ENCODE measurements at regions not wholly inside any gene's neighbourhood (a gene's known extent, or its start where the extent isn't known, plus 50 kb on each side); places are given as distances from the start of the nearest gene placed in this dataset.
"Not testable (repeated sequence)": the region's sequence is repeated elsewhere in the genome, so short reads cannot be mapped to it uniquely, and the experiment has no call there.

DNA sequence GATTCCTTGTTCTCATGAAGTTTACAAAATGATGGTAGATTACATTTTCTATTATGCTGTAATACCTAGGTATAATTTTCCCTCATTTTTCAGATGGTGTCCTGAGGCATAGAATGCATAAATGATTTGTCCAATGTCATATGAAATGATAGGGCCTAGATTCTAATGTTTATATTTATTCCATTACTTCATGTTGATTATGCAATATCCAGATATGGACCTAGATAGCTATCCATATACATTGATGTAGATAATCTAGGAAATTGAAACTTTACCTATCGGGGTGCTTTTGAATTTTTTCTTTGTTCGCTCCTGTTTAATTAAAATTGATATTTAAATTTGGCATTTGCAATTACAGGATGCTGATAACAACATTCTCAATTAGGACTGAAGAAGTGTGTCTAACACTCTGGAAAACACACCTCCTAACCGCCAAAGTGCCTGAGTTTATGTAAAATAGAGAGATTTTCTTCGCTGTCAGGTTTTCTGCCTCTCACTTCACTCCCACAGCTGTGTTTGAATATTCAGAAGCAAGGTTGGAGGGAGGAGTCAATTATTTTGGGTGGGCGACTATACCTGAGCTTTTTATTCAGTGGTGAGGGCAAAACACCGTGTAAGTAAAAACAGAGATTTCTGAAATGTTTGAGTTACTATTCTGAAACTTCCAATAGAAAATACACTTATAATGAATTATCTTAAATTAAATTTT, 164.4 kb upstream of the ATP2B1 start:
- Histone ChIP-seq H3K27ac (no peak overlapping the region), H3K4me1 (no peaks in the 10 kb centered on the region), H3K36me3 (ENCODE audit: insufficient read depth in 1 of 2, low read depth in 1 of 2) (no peaks in the 10 kb centered on the region), H3K9me3 (peaks cover 3% of the 10 kb centered on the region), H3K4me3 (no peak overlapping the region), H3K27me3 (ENCODE audit: insufficient read depth in 3 of 3, low read length in 2 of 3) (no peaks in the 10 kb centered on the region)
- intact Hi-C loops (cut with DNase I) = no loop called here
- DNase-seq (no peak), ATAC-seq (no peak)
- WGBS, 3 donors = 88 to 98% (median 96%) methylated on average over 6 of the region's 6 CpGs
- TF ChIP-seq, protein P1, sequence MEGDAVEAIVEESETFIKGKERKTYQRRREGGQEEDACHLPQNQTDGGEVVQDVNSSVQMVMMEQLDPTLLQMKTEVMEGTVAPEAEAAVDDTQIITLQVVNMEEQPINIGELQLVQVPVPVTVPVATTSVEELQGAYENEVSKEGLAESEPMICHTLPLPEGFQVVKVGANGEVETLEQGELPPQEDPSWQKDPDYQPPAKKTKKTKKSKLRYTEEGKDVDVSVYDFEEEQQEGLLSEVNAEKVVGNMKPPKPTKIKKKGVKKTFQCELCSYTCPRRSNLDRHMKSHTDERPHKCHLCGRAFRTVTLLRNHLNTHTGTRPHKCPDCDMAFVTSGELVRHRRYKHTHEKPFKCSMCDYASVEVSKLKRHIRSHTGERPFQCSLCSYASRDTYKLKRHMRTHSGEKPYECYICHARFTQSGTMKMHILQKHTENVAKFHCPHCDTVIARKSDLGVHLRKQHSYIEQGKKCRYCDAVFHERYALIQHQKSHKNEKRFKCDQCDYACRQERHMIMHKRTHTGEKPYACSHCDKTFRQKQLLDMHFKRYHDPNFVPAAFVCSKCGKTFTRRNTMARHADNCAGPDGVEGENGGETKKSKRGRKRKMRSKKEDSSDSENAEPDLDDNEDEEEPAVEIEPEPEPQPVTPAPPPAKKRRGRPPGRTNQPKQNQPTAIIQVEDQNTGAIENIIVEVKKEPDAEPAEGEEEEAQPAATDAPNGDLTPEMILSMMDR (IDR thresholded peaks at IDR 0.05) = no peak

DNA sequence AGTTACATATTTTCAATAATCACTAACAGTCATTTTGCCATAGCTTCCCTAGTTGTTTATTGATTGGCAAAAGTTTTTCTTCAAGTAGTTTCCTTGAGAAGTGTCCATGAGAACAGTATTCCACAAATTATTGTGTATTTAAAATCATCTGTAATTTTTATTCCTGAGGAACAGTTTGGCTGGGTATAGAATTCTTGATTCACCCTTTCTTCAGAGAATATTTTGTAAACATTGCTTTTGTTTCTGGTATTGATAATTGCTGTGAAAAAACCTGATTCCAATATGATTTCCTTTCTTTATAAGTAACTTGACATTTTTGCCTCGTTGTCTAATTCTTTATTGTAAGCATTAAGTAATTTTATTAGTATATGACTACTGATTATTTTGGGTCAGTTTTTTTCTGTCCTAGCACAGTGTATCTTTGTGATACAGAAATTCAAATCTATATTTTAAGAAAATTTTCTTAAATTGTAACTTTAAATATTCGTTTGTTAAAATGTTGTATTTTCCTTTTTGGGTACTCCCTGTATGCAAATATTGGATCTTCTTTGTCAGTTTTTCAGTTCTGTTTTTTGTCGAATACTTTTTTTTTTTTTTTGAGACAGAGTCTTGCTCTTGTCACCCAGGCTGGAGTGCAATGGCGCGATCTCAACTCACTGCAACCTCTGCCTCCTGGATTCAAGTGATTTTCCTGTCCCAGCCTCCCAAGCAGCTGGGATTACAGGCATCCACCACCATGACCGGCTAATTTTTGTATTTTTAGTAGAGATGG, 162.0 kb upstream of the ATP2B1 start:
- H3K36me3 ChIP-seq (ENCODE audit: insufficient read depth in 1 of 2, low read depth in 1 of 2) = no peaks in the 10 kb centered on the region
- DNase-seq = no peak
- H3K27ac ChIP-seq = no peak overlapping the region
- 80 to 89% (median 80%) methylated on average over 6 of the region's 6 CpGs for WGBS, 3 donors
- no peaks in the 10 kb centered on the region for H3K4me1 ChIP-seq
- no peak for ATAC-seq
- H3K9me3 ChIP-seq = peaks cover 3% of the 10 kb centered on the region
- TF ChIP-seq, protein P1 (IDR thresholded peaks at IDR 0.05) = no peak
- intact Hi-C loops (cut with DNase I) = no loop called here
- H3K4me3 ChIP-seq = no peak overlapping the region
- no peaks in the 10 kb centered on the region for H3K27me3 ChIP-seq (ENCODE audit: insufficient read depth in 3 of 3, low read length in 2 of 3)

DNA sequence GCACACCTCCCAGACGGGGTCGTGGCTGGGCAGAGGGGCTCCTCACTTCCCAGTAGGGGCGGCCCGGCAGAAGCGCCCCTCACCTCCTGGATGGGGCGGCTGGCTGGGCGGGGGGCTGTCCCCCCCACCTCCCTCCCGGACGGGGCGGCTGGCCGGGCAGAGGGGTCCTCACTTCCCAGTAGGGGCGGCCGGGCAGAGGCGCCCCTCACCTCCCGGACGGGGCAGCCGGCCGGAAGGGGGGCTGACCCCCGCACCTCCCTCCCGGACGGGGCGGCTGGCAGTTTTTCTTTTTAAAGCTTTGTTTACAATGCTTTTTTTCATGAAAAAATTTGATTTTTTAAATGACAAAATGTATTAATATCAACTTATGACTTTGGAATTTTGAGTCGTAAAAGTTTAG, 159.0 kb upstream of the ATP2B1 start:
- H3K27ac ChIP-seq; DNase-seq; intact Hi-C loops (cut with DNase I); H3K4me3 ChIP-seq; H3K4me1 ChIP-seq; H3K9me3 ChIP-seq; ATAC-seq; H3K27me3 ChIP-seq (ENCODE audit: insufficient read depth in 3 of 3, low read length in 2 of 3); H3K36me3 ChIP-seq (ENCODE audit: insufficient read depth in 1 of 2, low read depth in 1 of 2): not testable (repeated sequence)
- WGBS, 3 donors = 97 to 99% (median 97%) methylated on average over 14 to 20 of the region's 23 CpGs

DNA sequence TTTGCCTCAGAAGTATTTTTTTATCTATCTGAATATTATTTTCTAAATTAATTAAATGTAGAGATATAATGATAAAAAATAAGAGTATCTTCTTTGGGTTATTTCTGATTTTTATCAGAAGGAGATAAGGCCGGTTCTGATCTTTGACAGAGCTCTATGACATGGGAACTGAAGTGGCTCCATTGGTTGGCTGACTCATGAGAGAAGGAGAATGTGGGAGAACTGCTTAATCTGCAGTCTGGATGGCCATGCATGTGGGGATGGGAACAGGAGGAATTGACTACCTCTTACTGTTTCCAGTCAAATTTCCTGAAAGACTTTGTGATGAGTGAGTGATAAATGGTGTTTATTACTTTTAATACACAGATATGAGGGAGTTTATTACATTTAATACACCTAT, 155.8 kb upstream of the ATP2B1 start:
- no peaks in the 10 kb centered on the region for H3K36me3 ChIP-seq (ENCODE audit: insufficient read depth in 1 of 2, low read depth in 1 of 2)
- H3K4me3 ChIP-seq = no peak overlapping the region
- no peaks in the 10 kb centered on the region for H3K27me3 ChIP-seq (ENCODE audit: insufficient read depth in 3 of 3, low read length in 2 of 3)
- H3K9me3 ChIP-seq = no peaks in the 10 kb centered on the region
- intact Hi-C loops (cut with DNase I) = no loop called here
- ATAC-seq (no peak), DNase-seq (no peak)
- TF ChIP-seq, protein P1 (IDR thresholded peaks at IDR 0.05) = no peak
- no peak overlapping the region for H3K27ac ChIP-seq
- WGBS, 3 donors = 74 to 82% (median 76%) methylated on average over 1 of the region's 1 CpG
- peaks cover 10% of the 10 kb centered on the region for H3K4me1 ChIP-seq

DNA sequence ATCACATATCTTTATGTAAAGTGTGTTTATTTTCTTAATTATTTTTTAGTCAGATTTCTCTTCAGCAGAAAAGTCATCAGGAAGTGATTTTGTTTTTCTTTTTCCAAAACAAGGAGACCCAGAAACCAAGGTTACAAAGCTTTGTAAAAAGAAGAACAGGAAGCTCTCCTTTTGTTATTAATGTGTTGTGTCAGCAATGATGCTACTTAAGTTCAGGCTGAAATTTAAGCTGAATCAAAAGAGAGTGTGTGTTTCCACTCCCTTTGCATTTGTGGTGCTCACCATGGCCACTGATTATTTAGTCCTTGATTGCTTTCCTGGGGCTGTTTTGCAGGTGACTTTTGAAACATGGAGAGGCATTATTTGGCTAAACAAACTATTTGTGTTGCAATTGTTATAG, 155.3 kb upstream of the ATP2B1 start:
- no peak for ATAC-seq
- H3K27me3 ChIP-seq (ENCODE audit: insufficient read depth in 3 of 3, low read length in 2 of 3) = no peaks in the 10 kb centered on the region
- intact Hi-C loops (cut with DNase I) = no loop called here

More for the DNA sequence above, 155.3 kb upstream of the ATP2B1 start:
- peaks cover 10% of the 10 kb centered on the region for H3K4me1 ChIP-seq
- H3K4me3 ChIP-seq = no peak overlapping the region
- DNase-seq = no peak
- TF ChIP-seq, protein P1 (IDR thresholded peaks at IDR 0.05) = no peak
- H3K36me3 ChIP-seq (ENCODE audit: insufficient read depth in 1 of 2, low read depth in 1 of 2) = no peaks in the 10 kb centered on the region
- H3K9me3 ChIP-seq = no peaks in the 10 kb centered on the region
- H3K27ac ChIP-seq = no peak overlapping the region

Data from psoas muscle (tissue), 7 donors.